NT2/D1 (cell line): ENCODE measurements at regions not wholly inside any gene's neighbourhood (a gene's known extent, or its start where the extent isn't known, plus 50 kb on each side); places are given as distances from the start of the nearest gene placed in this dataset.

Experiments used
- SUZ12 ChIP-seq: IDR thresholded peaks from 2 replicates; pipeline ENCODE4 v1.6.1; 2011; ENCODE audit not compliant: insufficient read length, insufficient read depth; ENCODE audit errors: extremely low read depth
- YY1 ChIP-seq: IDR thresholded peaks from 2 replicates; pipeline ENCODE4 v1.6.1; 2011; ENCODE audit not compliant: insufficient read length, insufficient read depth
- ZNF274 ChIP-seq: IDR thresholded peaks from 2 replicates; pipeline ENCODE4 v1.6.1; 2011; ENCODE audit warnings: mild to moderate bottlenecking, low read depth, low read length

DNA sequence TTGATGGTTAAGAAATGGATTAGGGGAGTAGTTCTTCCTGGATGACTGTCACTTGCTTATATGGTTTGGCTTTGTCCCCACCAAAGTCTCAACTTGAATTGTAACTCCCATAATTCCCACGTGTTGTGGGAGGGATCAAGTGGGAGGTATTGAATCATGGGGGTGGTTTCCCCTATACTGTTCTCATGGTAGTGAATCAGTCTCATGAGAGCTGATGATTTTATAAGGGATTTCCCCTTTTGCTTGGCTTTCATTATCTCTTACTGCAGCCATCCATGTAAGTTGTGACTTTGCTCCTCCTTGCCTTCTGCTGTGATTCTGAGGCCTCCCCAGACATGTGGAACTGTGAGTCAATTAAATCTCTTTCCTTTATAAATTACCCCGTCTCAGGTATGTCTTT lies 1621.1 kb downstream of the MRPL39 start:
- TF ChIP-seq SUZ12: no peak
- no peak for TF ChIP-seq YY1
- no peak for TF ChIP-seq ZNF274
